Body of pancreas (tissue), 4 donors: ENCODE measurements at regions not wholly inside any gene's neighbourhood (a gene's known extent, or its start where the extent isn't known, plus 50 kb on each side); places are given as distances from the start of the nearest gene placed in this dataset.

Experiments
- ATAC-seq: fragments of 150-250 bp; one replicate; pipeline ENCODE4 v1.9.1; 2016
- DNase-seq, 4 donors: peaks; one replicate each; pipeline ENCODE4 v3.0.0-alpha.2; 2019
- H3K27ac ChIP-seq, 4 donors: fragments of 200-600 bp; sonication (generic); 1 replicate in 3 of 4; 2 replicates in 1 of 4; pipeline versions ENCODE4 v1.5.1 to v1.6.1; 2016 to 2019; ENCODE audit warnings: mild to moderate bottlenecking in 1 of 4, mixed read lengths in 1 of 4, moderate library complexity in 1 of 4
- H3K27me3 ChIP-seq, 2 donors: fragments of 200-600 bp; sonication (generic); one replicate each; pipeline ENCODE4 v1.6.0; 2016; ENCODE audit warnings: mild to moderate bottlenecking in 1 of 2
- H3K36me3 ChIP-seq, 2 donors: fragments of 200-600 bp; sonication (generic); replicated peaks in 1 of 2; 2 replicates each; pipeline ENCODE4 v1.5.1; 2016; ENCODE audit warnings: low read depth in 2 of 2; ENCODE audit not compliant: insufficient read depth in 1 of 2
- H3K4me1 ChIP-seq: fragments of 200-600 bp; sonication (generic); one replicate; pipeline ENCODE4 v1.6.0; 2016
- H3K4me3 ChIP-seq, 2 donors: fragments of 200-600 bp; sonication (generic); 1 replicate in 1 of 2; 2 replicates in 1 of 2; pipeline ENCODE4 v1.5.1; 2016 to 2019
- H3K9me3 ChIP-seq, 3 donors: fragments of 200-600 bp; sonication (generic); 1 replicate in 2 of 3; 2 replicates in 1 of 3; pipeline ENCODE4 v1.5.1; 2016
- CTCF ChIP-seq, 7 experiments: fragments of 450-650 bp in 4 of 7; fragments of 200-600 bp in 3 of 7; sonication (generic) in 3 of 7; IDR thresholded peaks; one replicate each; pipeline ENCODE4 v1.5.1; 2016 to 2019; ENCODE audit warnings: antibody characterized with exemption in 7 of 7
- POLR2A ChIP-seq, 3 donors: fragments of 450-650 bp; IDR thresholded peaks; one replicate each; pipeline ENCODE4 v1.6.1; 2016; ENCODE audit warnings: antibody characterized with exemption in 3 of 3, mild to moderate bottlenecking in 2 of 3
- WGBS, 2 donors: methylation state at CpG; one replicate each; pipeline ENCODE4 v1.1.5; 2017; 5-methylcytosine and 5-hydroxymethylcytosine counted together
- intact Hi-C: fragments of 100-400 bp; cut with DNase I; formaldehyde crosslinking; loops from one replicate; pipeline ENCODE4 v1.15.1; 2023

GRCh38 chr13:86080340-86080995, 281.2 kb upstream of the SLITRK6 start:
- TF ChIP-seq CTCF (IDR thresholded peaks at IDR 0.05) (no peak), POLR2A (IDR thresholded peaks at IDR 0.05) (no peak)
- DNase-seq, result no peak
- no peak overlapping the region for H3K4me3 ChIP-seq
- H3K36me3 ChIP-seq, result no peaks in the 10 kb centered on the region
- 29% methylated on average over 2 of the region's 2 CpGs for WGBS, 2 donors
- H3K27me3 ChIP-seq, result no peaks in the 10 kb centered on the region
- intact Hi-C loops, result no loop called here
- ATAC-seq, result no peak
- H3K27ac ChIP-seq, result no peak overlapping the region
- no peaks in the 10 kb centered on the region for H3K9me3 ChIP-seq
- H3K4me1 ChIP-seq, result no peaks in the 10 kb centered on the region

- Histone ChIP-seq H3K36me3 (no peaks in the 10 kb centered on the region), H3K4me3 (no peak overlapping the region), H3K9me3 (no peaks in the 10 kb centered on the region), H3K27me3 (no peaks in the 10 kb centered on the region), H3K27ac (no peak overlapping the region), H3K4me1 (no peaks in the 10 kb centered on the region)
- ATAC-seq (no peak), DNase-seq (no peak)
- WGBS, 2 donors, result 50 to 65% methylated on average over 4 of the region's 4 CpGs
- intact Hi-C loops, result no loop called here
- TF ChIP-seq CTCF (IDR thresholded peaks at IDR 0.05) (no peak), POLR2A (IDR thresholded peaks at IDR 0.05) (no peak)
These were observed 267.6 kb upstream of the SLITRK6 start for GRCh38 chr13:86066611-86067365.

DNA sequence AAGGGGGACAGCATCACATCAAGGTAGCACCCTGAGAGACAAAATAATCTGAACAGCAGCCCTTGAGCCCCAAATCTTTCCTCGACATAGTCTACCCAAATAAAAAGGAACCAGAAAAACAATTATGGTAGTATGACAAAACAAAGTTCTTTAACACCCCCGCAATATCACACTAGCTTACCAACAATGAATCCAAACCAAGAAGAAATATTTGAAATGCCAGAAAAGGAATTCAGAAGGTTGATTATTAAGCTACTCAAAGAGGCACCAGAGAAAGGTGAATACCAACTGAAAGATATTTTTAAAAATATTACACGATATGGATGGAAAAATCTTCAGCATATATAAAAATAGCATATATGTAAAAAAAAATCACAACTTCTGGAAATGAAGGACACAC, 252.9 kb upstream of the SLITRK6 start:
- ATAC-seq (no peak), DNase-seq (no peak)
- no peak overlapping the region for H3K27ac ChIP-seq
- 56 to 72% methylated on average over 3 of the region's 3 CpGs for WGBS, 2 donors
- H3K36me3 ChIP-seq, result no peaks in the 10 kb centered on the region
- no peaks in the 10 kb centered on the region for H3K27me3 ChIP-seq
- TF ChIP-seq POLR2A (IDR thresholded peaks at IDR 0.05) (no peak), CTCF (IDR thresholded peaks at IDR 0.05) (no peak)
- H3K9me3 ChIP-seq, result no peaks in the 10 kb centered on the region
- intact Hi-C loops, result no loop called here
- no peak overlapping the region for H3K4me3 ChIP-seq
- H3K4me1 ChIP-seq, result no peaks in the 10 kb centered on the region

DNA sequence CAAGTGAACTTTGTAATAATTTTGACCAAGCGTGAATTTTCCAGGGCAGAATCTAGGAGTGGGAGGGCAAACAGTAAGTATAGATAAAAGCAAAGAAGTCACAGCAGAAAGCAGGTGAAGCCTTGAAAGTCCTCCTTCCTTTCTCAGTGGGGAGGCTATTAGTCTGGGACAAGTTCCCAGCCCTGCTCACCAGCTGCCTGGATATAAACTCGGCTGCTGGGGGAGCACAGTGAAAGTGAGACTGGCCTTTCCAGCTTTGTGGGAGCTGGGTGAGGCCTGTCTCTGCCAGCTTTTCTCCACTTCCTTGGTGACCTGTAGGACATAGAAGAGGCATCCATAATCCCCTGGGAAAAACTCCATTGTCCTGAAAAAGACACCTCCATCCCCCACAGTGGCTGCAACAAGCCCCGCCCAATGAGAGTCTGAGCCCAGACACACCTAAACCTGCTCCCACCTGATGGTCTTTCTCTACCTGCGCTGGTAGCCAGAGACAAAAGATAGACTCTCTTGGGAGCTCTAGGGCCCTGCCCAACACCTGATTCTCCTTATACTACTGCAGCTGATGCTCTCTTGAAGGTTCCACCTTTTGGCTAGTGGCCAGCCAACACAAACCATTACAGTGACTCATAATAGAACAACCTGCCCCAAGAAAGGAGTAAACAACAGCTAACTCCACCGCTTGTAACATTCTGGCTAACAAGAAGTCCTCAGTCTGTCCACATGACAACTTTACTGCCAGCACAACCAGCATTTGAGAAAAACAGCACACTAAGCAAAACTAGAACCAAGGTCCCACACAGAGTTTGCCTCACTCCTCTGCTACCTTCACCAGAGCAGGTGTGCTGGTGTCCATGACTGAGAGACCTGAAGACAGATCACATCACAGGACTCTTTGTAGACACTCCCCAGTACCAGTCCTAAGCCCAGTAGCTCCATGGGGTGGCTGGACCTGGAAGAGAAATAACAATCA, 252.2 kb upstream of the SLITRK6 start:
- no peak for ATAC-seq
- no peaks in the 10 kb centered on the region for H3K36me3 ChIP-seq
- TF ChIP-seq CTCF (IDR thresholded peaks at IDR 0.05), result no peak
- TF ChIP-seq POLR2A (IDR thresholded peaks at IDR 0.05), result no peak
- no peak overlapping the region for H3K27ac ChIP-seq
- H3K9me3 ChIP-seq, result no peaks in the 10 kb centered on the region
- 60 to 63% methylated on average over 4 to 5 of the region's 5 CpGs for WGBS, 2 donors
- intact Hi-C loops, result no loop called here
- H3K27me3 ChIP-seq, result no peaks in the 10 kb centered on the region
- H3K4me1 ChIP-seq, result no peaks in the 10 kb centered on the region
- no peak overlapping the region for H3K4me3 ChIP-seq
- no peak for DNase-seq
